ENCODE measurements at regions not wholly inside any gene's neighbourhood (a gene's known extent, or its start where the extent isn't known, plus 50 kb on each side); places are given as distances from the start of the nearest gene placed in this dataset.

- no peaks in the 10 kb centered on the region for H3K36me3 ChIP-seq (ENCODE audit: control insufficient read depth, insufficient read depth, low read length)
- 100% methylated on average over 1 of the region's 1 CpG for WGBS (ENCODE audit: insufficient coverage)
- no peaks in the 10 kb centered on the region for H3K27me3 Mint-ChIP-seq (ENCODE audit: low read depth in 2 of 2)
Measured at GRCh38 chr3:23085261-23085660, 117.9 kb upstream of the UBE2E2 start.

GRCh38 chr3:23086331-23086730 lies 116.8 kb upstream of the UBE2E2 start:
- TF ChIP-seq CTCF (IDR thresholded peaks at IDR 0.05): no peak
- no peak overlapping the region for H3K4me3 Mint-ChIP-seq
- intact Hi-C loops (cut with micrococcal nuclease): no loop called here

More at GRCh38 chr3:23085261-23085660, 117.9 kb upstream of the UBE2E2 start:
- Mint-ChIP-seq H3K9me3 (no peaks in the 10 kb centered on the region), H3K4me3 (no peak overlapping the region), H3K27ac (no peak overlapping the region), H3K36me3 (no peaks in the 10 kb centered on the region), H3K4me1 (peaks cover 3 to 4% of the 10 kb centered on the region in 2 donors)
- Histone ChIP-seq H3K4me1 (ENCODE audit: control insufficient read depth, insufficient read depth, low read length) (no peaks in the 10 kb centered on the region), H3K9me3 (ENCODE audit: control insufficient read depth, insufficient read depth, low read length) (no peaks in the 10 kb centered on the region), H3K27me3 (ENCODE audit: control insufficient read depth, insufficient read depth, low read length) (no peaks in the 10 kb centered on the region), H3K4me3 (ENCODE audit: low read length) (no peak overlapping the region), H3K27ac (ENCODE audit: low read length) (no peak overlapping the region)
- DNase-seq: no peak
- ATAC-seq: no peak
- TF ChIP-seq CTCF (IDR thresholded peaks at IDR 0.05): no peak
- intact Hi-C loops (cut with micrococcal nuclease): no loop called here

GRCh38 chr3:23086831-23087230 lies 116.3 kb upstream of the UBE2E2 start:
- 81% methylated on average over 1 of the region's 2 CpGs for WGBS (ENCODE audit: insufficient coverage)
- intact Hi-C loops (cut with micrococcal nuclease): no loop called here
- H3K27ac Mint-ChIP-seq: no peak overlapping the region
- no peak for TF ChIP-seq CTCF (IDR thresholded peaks at IDR 0.05)
- H3K4me3 Mint-ChIP-seq: no peak overlapping the region
- H3K36me3 ChIP-seq (ENCODE audit: control insufficient read depth, insufficient read depth, low read length): no peaks in the 10 kb centered on the region
- no peak overlapping the region for H3K27ac ChIP-seq (ENCODE audit: low read length)
- no peaks in the 10 kb centered on the region for H3K27me3 ChIP-seq (ENCODE audit: control insufficient read depth, insufficient read depth, low read length)
- H3K4me1 Mint-ChIP-seq: no peaks in the 10 kb centered on the region
- no peaks in the 10 kb centered on the region for H3K4me1 ChIP-seq (ENCODE audit: control insufficient read depth, insufficient read depth, low read length)
- no peak for ATAC-seq
- H3K36me3 Mint-ChIP-seq: no peaks in the 10 kb centered on the region
- H3K9me3 Mint-ChIP-seq: peaks cover 0 to under 1% of the 10 kb centered on the region in 2 donors
- H3K27me3 Mint-ChIP-seq (ENCODE audit: low read depth in 2 of 2): no peaks in the 10 kb centered on the region
- no peaks in the 10 kb centered on the region for H3K9me3 ChIP-seq (ENCODE audit: control insufficient read depth, insufficient read depth, low read length)
- no peak overlapping the region for H3K4me3 ChIP-seq (ENCODE audit: low read length)
- no peak for DNase-seq

More at GRCh38 chr3:23086331-23086730, 116.8 kb upstream of the UBE2E2 start:
- Histone ChIP-seq H3K27me3 (ENCODE audit: control insufficient read depth, insufficient read depth, low read length) (no peaks in the 10 kb centered on the region), H3K27ac (ENCODE audit: low read length) (no peak overlapping the region), H3K4me1 (ENCODE audit: control insufficient read depth, insufficient read depth, low read length) (no peaks in the 10 kb centered on the region), H3K36me3 (ENCODE audit: control insufficient read depth, insufficient read depth, low read length) (no peaks in the 10 kb centered on the region), H3K9me3 (ENCODE audit: control insufficient read depth, insufficient read depth, low read length) (no peaks in the 10 kb centered on the region), H3K4me3 (ENCODE audit: low read length) (no peak overlapping the region)
- H3K27ac Mint-ChIP-seq: no peak overlapping the region
- H3K9me3 Mint-ChIP-seq: no peaks in the 10 kb centered on the region
- ATAC-seq (no peak), DNase-seq (no peak)
- no peaks in the 10 kb centered on the region for H3K27me3 Mint-ChIP-seq (ENCODE audit: low read depth in 2 of 2)
- no peaks in the 10 kb centered on the region for H3K36me3 Mint-ChIP-seq
- H3K4me1 Mint-ChIP-seq: no peaks in the 10 kb centered on the region
- WGBS (ENCODE audit: insufficient coverage): 91% methylated on average over 4 of the region's 4 CpGs

GRCh38 chr3:23094412-23094811 lies 108.7 kb upstream of the UBE2E2 start:
- DNase-seq: no peak
- no peaks in the 10 kb centered on the region for H3K9me3 ChIP-seq (ENCODE audit: control insufficient read depth, insufficient read depth, low read length)
- H3K36me3 ChIP-seq (ENCODE audit: control insufficient read depth, insufficient read depth, low read length): no peaks in the 10 kb centered on the region
- H3K36me3 Mint-ChIP-seq: no peaks in the 10 kb centered on the region
- peaks cover 2 to 3% of the 10 kb centered on the region in 2 donors for H3K9me3 Mint-ChIP-seq
- H3K4me3 ChIP-seq (ENCODE audit: low read length): no peak overlapping the region
- no peaks in the 10 kb centered on the region for H3K27me3 Mint-ChIP-seq (ENCODE audit: low read depth in 2 of 2)
- no peaks in the 10 kb centered on the region for H3K27me3 ChIP-seq (ENCODE audit: control insufficient read depth, insufficient read depth, low read length)
- H3K27ac Mint-ChIP-seq: no peak overlapping the region
- no peak for ATAC-seq
- H3K4me1 Mint-ChIP-seq: no peaks in the 10 kb centered on the region
- no peak overlapping the region for H3K4me3 Mint-ChIP-seq
- TF ChIP-seq CTCF (IDR thresholded peaks at IDR 0.05): no peak
- no peaks in the 10 kb centered on the region for H3K4me1 ChIP-seq (ENCODE audit: control insufficient read depth, insufficient read depth, low read length)
- 100% methylated on average over 2 of the region's 5 CpGs for WGBS (ENCODE audit: insufficient coverage)
- no peak overlapping the region for H3K27ac ChIP-seq (ENCODE audit: low read length)
- intact Hi-C loops (cut with micrococcal nuclease): no loop called here
